ENCODE measurements at regions not wholly inside any gene's neighbourhood (a gene's known extent, or its start where the extent isn't known, plus 50 kb on each side); places are given as distances from the start of the nearest gene placed in this dataset.

GRCh38 chr1:2865571-2866421, 64.3 kb upstream of the TTC34 start:
- DNase-seq = no peak

DNA sequence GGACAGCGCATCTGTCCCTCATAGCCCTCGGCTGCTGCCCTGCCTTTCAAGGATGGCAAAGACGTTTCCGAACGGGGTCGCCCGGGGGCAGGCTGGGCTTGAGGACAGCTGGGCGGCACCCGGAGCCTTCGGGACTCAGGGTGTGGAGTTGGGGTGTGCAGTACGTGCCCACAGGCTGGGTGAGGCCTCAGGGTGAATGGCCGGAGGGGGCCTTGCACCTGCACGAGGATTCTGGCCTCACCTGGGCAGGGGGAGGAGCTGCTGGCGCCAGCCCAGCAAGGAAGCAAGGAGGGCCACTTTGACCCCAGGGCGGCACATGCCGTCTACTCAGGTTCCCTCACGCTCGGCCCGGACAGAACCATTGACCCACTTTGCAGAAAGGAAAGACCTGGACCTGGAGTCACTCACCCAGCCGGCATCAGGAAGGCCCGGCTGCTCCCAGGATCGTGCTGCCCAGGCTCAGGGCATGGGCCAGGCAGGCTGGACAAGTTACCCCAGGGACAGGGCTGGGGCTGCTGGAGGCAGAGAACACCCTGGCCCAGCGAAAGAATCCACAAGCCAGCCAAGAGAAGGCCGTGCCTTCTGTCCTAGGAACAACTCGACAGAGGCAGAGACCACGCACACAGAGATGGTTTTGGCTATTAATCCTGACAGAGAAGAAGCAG, 65.1 kb upstream of the TTC34 start:
- no peak for DNase-seq

GRCh38 chr1:2867087-2867425, 65.6 kb upstream of the TTC34 start:
- DNase-seq = no peak

DNA sequence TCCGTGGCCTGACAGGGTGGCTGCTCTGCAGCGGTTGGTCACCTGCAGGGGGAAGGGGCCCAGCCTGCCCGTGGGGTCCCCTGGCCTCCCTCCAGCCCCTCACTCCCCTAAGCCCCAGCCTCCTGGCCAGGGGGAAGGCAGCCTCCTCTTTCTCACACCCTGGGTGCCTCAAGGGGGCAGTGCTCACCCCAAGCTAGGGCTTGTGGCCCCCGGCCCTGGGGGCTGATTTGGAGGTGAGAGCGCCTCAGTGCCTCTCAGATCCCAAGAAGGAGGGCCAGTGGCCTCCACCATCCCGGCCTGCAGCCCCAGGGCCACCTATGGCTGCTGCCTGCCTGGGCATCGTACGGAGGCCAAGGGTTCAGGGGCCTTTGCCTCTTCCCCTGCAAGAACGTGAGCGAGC, 66.4 kb upstream of the TTC34 start:
- no peak for DNase-seq

- DNase-seq = no peak
These were observed 67.2 kb upstream of the TTC34 start for GRCh38 chr1:2868571-2869195.

DNA sequence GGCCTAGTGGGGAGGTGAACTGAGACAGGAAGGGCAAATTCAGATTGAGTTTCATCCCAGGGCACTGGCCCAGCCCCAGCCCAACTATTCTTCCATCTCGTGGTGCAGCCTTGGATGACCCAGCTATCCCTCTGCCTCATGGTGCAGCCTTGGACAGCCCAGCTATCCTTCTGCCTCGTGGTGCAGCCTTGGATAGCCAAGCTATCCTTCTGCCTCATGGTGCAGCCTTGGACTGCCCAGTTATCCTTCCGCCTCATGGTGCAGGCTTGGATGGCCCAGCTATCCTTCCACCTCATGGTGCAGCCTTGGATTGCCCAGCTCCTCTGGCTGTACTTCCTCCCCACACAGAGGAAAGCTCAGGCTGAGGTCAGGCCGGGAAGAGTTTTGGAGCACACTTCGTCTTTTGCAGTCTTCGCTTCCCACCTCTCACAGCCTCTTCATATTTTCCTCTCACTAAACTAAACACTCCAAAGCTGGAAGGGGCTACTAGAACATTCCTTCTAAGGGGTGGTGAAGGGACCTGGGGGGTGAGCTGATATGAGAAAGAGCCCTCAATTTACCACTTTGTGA, 69.8 kb upstream of the TTC34 start:
- DNase-seq = no peak

DNA sequence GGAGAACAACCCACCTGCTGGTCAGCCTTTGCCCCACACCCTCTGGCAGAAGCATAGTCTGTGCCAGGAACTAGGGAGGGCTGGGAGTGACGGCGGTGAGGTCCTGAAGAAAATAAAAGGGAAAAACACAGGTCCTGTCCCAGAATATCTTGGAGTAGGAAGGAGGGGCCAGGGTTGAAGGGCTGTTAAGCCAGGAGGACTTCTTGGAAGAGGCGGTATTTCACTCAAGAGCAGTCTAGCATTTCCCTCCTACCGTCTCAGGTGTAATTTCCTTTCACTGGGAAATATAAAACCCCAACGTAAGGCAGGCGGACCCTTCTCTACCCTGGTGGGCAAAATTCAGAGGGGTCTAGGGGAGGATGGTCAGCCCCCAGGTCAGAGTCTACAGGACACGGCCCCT, 72.7 kb upstream of the TTC34 start:
- DNase-seq = no peak

GRCh38 chr1:2874607-2875480, 73.4 kb upstream of the TTC34 start:
- no peak for DNase-seq

DNA sequence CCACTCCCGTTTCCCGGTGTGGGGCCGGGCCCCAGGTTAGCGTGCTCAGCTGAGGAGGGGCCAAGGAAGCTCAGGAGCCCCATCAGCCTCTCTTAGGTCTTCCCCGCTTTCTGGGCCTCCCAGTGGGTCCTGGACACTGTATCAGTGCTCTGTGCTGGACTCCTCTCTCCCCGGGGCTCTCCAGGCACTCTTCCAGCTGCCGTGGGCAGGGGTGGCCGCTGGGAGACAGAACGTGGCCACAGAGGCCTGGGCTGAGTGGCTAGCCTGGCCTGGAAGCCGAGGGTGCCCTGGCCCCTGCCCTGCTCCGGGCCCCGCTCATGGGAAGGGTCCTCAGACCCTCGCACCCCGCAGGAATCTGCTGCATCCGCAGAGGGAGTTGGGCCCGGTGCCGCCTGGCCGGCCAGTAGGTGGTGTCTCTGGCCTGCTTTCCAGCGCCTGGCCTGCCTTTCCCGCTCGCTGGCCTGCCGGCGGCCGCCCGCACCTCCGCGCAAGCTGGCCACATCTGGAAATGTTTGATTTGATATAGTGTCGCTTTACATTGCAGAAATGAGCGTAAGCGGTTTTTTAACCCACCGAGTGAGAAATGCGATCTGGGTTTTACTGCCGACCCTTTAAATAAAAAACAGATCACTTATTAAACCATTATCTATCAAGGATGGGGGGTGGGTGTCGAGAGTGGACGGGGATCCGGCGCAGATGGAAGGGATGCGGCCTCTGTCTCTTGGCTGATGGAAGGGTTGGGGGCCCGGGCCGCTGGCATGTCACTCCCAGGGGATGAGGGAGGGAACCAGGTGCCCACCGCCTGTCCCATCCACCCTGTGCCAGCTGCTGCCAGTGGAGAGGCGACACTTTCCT, 74.4 kb upstream of the TTC34 start:
- peak; percentile 49 for DNase-seq

- DNase-seq = no peak
These were observed 75.4 kb upstream of the TTC34 start for GRCh38 chr1:2876846-2877245.

GRCh38 chr1:2877391-2877790, 75.9 kb upstream of the TTC34 start:
- DNase-seq = no peak

- DNase-seq = no peak
These were observed 77.1 kb upstream of the TTC34 start for GRCh38 chr1:2878591-2878990.

DNA sequence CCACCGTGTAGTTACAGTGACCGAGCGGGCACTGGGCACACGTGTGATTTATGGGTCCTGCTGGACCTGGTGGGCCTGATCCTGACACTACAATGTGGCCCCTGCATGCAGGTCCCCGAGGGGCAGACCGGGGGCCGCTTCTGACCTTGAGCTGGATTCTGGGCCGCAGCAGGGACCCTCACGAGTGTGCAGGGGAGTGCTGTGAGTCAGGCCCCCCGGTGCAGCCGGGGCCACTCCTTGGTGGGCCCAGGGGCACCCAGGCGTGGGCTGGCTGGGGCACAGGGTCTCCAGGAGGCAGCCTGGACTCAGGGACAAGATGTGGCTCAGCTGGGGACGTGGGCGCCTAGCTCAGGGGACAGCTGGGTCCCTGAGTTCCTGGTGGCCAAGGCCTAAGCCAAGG, 77.5 kb upstream of the TTC34 start:
- no peak for DNase-seq

DNA sequence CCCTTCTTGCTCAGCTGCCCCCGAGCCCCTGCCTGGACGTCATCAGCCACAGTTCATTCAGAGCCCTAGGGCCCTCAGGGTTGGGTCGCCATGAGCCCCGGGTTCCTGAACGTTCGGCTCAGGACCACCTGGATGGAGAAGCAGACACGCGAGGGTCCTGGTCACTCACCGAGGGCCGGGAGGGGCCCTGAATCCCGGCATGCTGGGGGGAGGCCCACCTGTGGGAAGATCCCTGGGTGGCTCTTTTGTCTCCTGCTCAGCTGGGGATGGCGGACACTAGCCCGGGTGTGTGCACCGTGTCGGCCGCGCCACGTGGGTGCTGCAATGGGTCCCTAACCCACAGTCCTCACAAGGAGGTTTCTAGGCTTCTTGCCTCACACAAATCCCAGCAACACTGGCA, 78.1 kb upstream of the TTC34 start:
- no peak for DNase-seq

DNA sequence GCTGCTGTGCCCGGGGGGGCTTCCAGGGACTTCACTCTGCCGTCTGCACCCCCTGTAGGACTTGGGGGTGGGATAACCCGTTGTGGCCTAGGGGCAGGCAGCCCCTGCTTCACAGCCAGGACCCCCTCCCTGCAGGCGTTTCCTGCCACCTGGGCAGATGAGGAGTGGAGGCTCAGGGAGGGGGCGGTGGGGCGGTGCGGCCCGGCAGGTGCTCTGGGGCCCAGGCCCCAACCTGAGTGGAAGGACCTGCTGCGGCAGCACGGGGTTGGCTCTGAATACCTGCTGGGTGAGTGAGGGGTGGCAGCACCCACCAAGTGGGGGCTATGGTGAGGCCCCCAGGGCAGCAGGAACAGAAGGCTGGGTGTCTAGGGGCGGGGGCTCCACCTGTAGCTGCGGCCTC, 78.6 kb upstream of the TTC34 start:
- no peak for DNase-seq

DNA sequence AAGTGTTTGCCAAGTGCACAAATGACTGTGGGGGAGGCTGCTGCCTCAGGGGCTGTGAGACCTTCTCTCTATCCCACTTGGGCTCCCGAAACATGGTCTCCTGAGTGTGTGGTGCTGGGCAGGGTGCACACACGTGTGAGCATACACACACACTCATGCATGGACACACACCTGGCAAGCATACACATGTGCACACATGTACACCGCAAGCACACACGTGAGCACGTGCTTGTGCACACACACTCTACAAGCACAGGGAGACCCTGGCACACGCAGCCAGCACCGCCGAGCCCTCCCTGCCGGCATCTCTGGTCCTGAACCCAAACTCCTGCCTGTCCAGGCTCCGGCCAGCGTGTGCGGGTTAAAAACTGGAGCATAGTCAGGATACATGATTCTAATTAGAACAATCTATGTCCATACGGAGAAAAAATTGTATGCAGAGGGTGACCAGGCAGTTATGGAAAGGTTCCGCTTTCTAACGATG, 79.4 kb upstream of the TTC34 start:
- DNase-seq = no peak

DNA sequence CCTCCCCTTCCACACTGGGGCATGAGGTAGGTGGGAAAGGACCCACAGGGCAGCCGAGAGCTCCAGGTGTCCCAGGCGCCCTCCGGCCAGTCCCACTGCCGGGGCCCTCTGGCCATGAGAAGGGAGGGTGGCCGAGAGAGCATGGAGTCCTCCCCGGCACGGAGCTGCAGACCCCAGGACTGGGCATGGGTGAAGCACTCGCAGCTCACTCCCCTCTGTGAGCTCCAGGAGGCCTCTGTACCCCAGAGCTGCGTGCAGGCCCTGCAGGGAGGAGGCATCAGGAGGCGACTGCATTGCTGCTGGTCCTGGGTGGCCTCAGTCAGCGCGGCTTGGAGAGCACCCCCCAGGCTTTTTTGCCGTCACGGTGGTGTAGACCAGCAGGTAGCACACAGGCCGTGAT, 80.1 kb upstream of the TTC34 start:
- no peak for DNase-seq

DNA sequence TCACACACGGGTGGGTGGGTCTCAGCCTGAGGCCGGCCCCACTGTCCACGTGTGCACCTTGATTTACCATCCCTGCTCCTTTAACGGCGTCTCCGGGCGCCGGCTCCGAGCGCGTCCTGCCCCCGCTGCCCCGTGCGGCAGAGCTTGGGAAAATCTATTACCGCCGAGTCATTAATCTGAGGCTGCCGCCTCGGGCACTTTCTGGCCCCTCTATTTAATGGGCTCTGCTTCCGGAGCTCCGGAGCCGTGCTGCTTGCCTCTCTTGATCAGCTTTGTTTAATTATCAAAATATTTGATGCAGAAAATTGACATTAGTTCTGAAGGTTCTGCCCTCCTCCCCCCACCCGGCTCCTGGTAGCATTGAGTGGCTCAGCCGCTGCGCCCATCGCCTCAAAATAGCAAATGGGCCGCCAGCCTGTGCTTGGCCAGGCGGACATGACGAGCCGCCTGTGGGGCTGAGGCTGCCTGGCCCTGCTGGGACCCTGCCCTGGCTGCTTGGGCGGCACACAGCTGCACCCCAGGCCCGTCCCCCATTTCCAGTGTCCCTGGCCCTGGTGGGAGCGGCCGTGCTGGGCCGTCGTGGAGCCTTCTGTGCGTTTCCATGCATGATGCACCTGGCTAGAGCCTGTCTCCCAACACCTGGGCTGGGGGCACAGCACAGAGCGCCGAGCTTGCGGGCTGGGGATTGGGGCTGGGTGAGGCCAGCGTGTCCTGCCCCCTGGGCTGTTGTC, 81.6 kb upstream of the TTC34 start:
- DNase-seq = no peak

GRCh38 chr1:2885001-2885400, 83.5 kb upstream of the TTC34 start:
- no peak for DNase-seq

- DNase-seq = no peak
These were observed 85.1 kb upstream of the TTC34 start for GRCh38 chr1:2886631-2887030.
